ENCODE measurements at regions not wholly inside any gene's neighbourhood (a gene's known extent, or its start where the extent isn't known, plus 50 kb on each side); places are given as distances from the start of the nearest gene placed in this dataset.

DNA sequence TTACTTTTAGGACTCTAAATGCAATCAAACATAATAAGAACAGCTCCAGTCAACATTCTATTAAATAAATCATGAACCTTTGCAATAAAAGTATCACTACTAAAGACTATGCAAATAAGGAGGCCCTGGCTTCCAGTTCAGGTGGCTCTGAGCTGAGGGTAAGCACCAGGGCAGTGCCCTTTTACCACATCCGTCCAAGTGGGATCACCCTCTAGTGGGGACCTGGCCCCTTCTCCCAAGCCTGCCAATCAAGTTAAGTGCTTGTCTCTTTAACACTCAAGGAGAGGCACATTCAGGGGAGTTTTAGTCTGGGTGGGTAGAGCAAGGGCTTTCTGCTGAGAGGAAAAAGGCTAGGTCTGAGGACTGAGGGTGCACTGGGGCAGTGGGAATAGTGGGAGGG is 161.4 kb downstream of the TMEM200A start:
- no peaks in the 10 kb centered on the region for H4K20me1 ChIP-seq (ENCODE audit: insufficient read depth, low read length)
- H3K4me1 ChIP-seq (ENCODE audit: low read length) = 0 out of 2 replicates have a peak, but pooled peaks cover 5% of the 10 kb centered on the region
- H3K9me3 ChIP-seq (ENCODE audit: insufficient read depth, low read length) = no peaks in the 10 kb centered on the region
- H3K9ac ChIP-seq (ENCODE audit: low read length) = no peak overlapping the region
- no peak overlapping the region for H2AFZ ChIP-seq (ENCODE audit: low read depth, low read length)
- no peaks in the 10 kb centered on the region for H3K27me3 ChIP-seq (ENCODE audit: low read depth, low read length)
- TF ChIP-seq, protein P1, sequence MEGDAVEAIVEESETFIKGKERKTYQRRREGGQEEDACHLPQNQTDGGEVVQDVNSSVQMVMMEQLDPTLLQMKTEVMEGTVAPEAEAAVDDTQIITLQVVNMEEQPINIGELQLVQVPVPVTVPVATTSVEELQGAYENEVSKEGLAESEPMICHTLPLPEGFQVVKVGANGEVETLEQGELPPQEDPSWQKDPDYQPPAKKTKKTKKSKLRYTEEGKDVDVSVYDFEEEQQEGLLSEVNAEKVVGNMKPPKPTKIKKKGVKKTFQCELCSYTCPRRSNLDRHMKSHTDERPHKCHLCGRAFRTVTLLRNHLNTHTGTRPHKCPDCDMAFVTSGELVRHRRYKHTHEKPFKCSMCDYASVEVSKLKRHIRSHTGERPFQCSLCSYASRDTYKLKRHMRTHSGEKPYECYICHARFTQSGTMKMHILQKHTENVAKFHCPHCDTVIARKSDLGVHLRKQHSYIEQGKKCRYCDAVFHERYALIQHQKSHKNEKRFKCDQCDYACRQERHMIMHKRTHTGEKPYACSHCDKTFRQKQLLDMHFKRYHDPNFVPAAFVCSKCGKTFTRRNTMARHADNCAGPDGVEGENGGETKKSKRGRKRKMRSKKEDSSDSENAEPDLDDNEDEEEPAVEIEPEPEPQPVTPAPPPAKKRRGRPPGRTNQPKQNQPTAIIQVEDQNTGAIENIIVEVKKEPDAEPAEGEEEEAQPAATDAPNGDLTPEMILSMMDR (IDR thresholded peaks at IDR 0.05; ENCODE audit: low read depth, low read length) = no peak
- TF ChIP-seq EZH2phosphoT487 (IDR thresholded peaks at IDR 0.05; ENCODE audit: low read depth) = no peak
- no peaks in the 10 kb centered on the region for H3K79me2 ChIP-seq (ENCODE audit: low read length)
- H3K4me2 ChIP-seq (ENCODE audit: low read length) = no peak overlapping the region
- no peak overlapping the region for H3K4me3 ChIP-seq (ENCODE audit: low read length)
- H3K36me3 ChIP-seq (replicated peaks; ENCODE audit: low read depth, low read length) = no peaks in the 10 kb centered on the region
- no peak overlapping the region for H3K27ac ChIP-seq (ENCODE audit: low read length)

- TF ChIP-seq EZH2phosphoT487 (IDR thresholded peaks at IDR 0.05; ENCODE audit: low read depth) = no peak
- TF ChIP-seq, protein P1 (IDR thresholded peaks at IDR 0.05; ENCODE audit: low read depth, low read length) = no peak
- Histone ChIP-seq H3K4me2 (ENCODE audit: low read length) (no peak overlapping the region), H3K9ac (ENCODE audit: low read length) (no peak overlapping the region), H3K4me1 (ENCODE audit: low read length) (0 out of 2 replicates have a peak, but pooled peaks cover 5% of the 10 kb centered on the region), H2AFZ (ENCODE audit: low read depth, low read length) (no peak overlapping the region), H3K27me3 (ENCODE audit: low read depth, low read length) (no peaks in the 10 kb centered on the region), H4K20me1 (ENCODE audit: insufficient read depth, low read length) (no peaks in the 10 kb centered on the region), H3K27ac (ENCODE audit: low read length) (no peak overlapping the region), H3K4me3 (ENCODE audit: low read length) (no peak overlapping the region), H3K36me3 (replicated peaks; ENCODE audit: low read depth, low read length) (no peaks in the 10 kb centered on the region), H3K9me3 (ENCODE audit: insufficient read depth, low read length) (no peaks in the 10 kb centered on the region), H3K79me2 (ENCODE audit: low read length) (no peaks in the 10 kb centered on the region)
Measured at GRCh38 chr6:130529569-130530149, 163.8 kb downstream of the TMEM200A start.

GRCh38 chr6:130534627-130535026 is 168.8 kb downstream of the TMEM200A start:
- Histone ChIP-seq H3K36me3 (replicated peaks; ENCODE audit: low read depth, low read length) (no peaks in the 10 kb centered on the region), H3K27me3 (ENCODE audit: low read depth, low read length) (no peaks in the 10 kb centered on the region), H3K27ac (ENCODE audit: low read length) (no peak overlapping the region), H2AFZ (ENCODE audit: low read depth, low read length) (no peak overlapping the region), H3K4me2 (ENCODE audit: low read length) (no peak overlapping the region), H3K4me1 (ENCODE audit: low read length) (0 out of 2 replicates have a peak, but pooled peaks cover 2% of the 10 kb centered on the region), H3K79me2 (ENCODE audit: low read length) (no peaks in the 10 kb centered on the region), H4K20me1 (ENCODE audit: insufficient read depth, low read length) (no peaks in the 10 kb centered on the region), H3K9ac (ENCODE audit: low read length) (no peak overlapping the region), H3K4me3 (ENCODE audit: low read length) (no peak overlapping the region), H3K9me3 (ENCODE audit: insufficient read depth, low read length) (no peaks in the 10 kb centered on the region)
- no peak for TF ChIP-seq EZH2phosphoT487 (IDR thresholded peaks at IDR 0.05; ENCODE audit: low read depth)
- TF ChIP-seq, protein P1 (IDR thresholded peaks at IDR 0.05; ENCODE audit: low read depth, low read length) = no peak

- Histone ChIP-seq H3K4me3 (ENCODE audit: low read length) (no peak overlapping the region), H3K27ac (ENCODE audit: low read length) (no peak overlapping the region), H2AFZ (ENCODE audit: low read depth, low read length) (no peak overlapping the region), H3K4me2 (ENCODE audit: low read length) (no peak overlapping the region), H3K9me3 (ENCODE audit: insufficient read depth, low read length) (no peaks in the 10 kb centered on the region), H3K36me3 (replicated peaks; ENCODE audit: low read depth, low read length) (no peaks in the 10 kb centered on the region), H3K9ac (ENCODE audit: low read length) (no peak overlapping the region), H3K79me2 (ENCODE audit: low read length) (no peaks in the 10 kb centered on the region), H3K4me1 (ENCODE audit: low read length) (no peaks in the 10 kb centered on the region), H4K20me1 (ENCODE audit: insufficient read depth, low read length) (no peaks in the 10 kb centered on the region), H3K27me3 (ENCODE audit: low read depth, low read length) (no peaks in the 10 kb centered on the region)
- TF ChIP-seq, protein P1 (IDR thresholded peaks at IDR 0.05; ENCODE audit: low read depth, low read length) = no peak
- TF ChIP-seq EZH2phosphoT487 (IDR thresholded peaks at IDR 0.05; ENCODE audit: low read depth) = no peak
Measured at GRCh38 chr6:130535242-130535641, 169.4 kb downstream of the TMEM200A start.

All from OCI-LY3 (cell line).